WTC11 (cell line): ENCODE measurements at regions not wholly inside any gene's neighbourhood (a gene's known extent, or its start where the extent isn't known, plus 50 kb on each side); places are given as distances from the start of the nearest gene placed in this dataset.

ENCODE experiments used
- ATAC-seq: fragments of 200-7000 bp; cut with Tn5 transposase; 2 replicates; pipeline ENCODE4 v1.10.0; 2021; ENCODE audit warnings: mild to moderate bottlenecking, moderate library complexity
- CTCF ChIA-PET: fragments of 300-600 bp; sonication (Branson Sonifier 250); formaldehyde crosslinking; loops from one replicate; lab custom pipeline; 2021; ENCODE audit warnings: antibody characterized with exemption; lab: Charles Lee
- POLR2A ChIA-PET: fragments of 350-600 bp; sonication (Branson Sonifier 250); formaldehyde crosslinking; loops from one replicate; lab custom pipeline; 2021; ENCODE audit warnings: antibody characterized with exemption; lab: Charles Lee
- DNase-seq: peaks from one replicate; pipeline ENCODE4 v3.0.0; 2021; ENCODE audit warnings: low spot score
- H3K27ac Mint-ChIP-seq: 2 replicates; pipeline ENCODE4 v1.8.0; 2021; ENCODE audit warnings: mixed read lengths
- H3K27me3 Mint-ChIP-seq: 2 replicates; pipeline ENCODE4 v1.8.0; 2021; ENCODE audit warnings: low read depth, mild to moderate bottlenecking, moderate library complexity, mixed read lengths
- H3K36me3 Mint-ChIP-seq: 2 replicates; pipeline ENCODE4 v1.8.0; 2021; ENCODE audit warnings: mixed read lengths
- H3K4me1 Mint-ChIP-seq: 2 replicates; pipeline ENCODE4 v1.8.0; 2022; ENCODE audit warnings: mixed read lengths
- H3K4me3 Mint-ChIP-seq: 2 replicates; pipeline ENCODE4 v1.8.0; 2021; ENCODE audit warnings: mild to moderate bottlenecking, moderate library complexity, mixed read lengths
- H3K9me3 Mint-ChIP-seq: 2 replicates; pipeline ENCODE4 v1.8.0; 2021; ENCODE audit warnings: mixed read lengths
- ATF3 ChIP-seq: sonication (generic); formaldehyde crosslinking; conservative IDR thresholded peaks from 2 replicates; pipeline ENCODE4 v1.8.1; 2022; ENCODE audit warnings: mild to moderate bottlenecking, missing genetic modification reagents
- CDX4 ChIP-seq: fragments of 250-450 bp; sonication (Bioruptor Pico); IDR thresholded peaks from 2 replicates; pipeline ENCODE4 v1.9.0; 2021; ENCODE audit warnings: moderate library complexity, mild to moderate bottlenecking, inconsistent platforms, borderline replicate concordance
- NFE2L1 ChIP-seq: sonication (generic); formaldehyde crosslinking; IDR thresholded peaks from 2 replicates; pipeline ENCODE4 v1.8.1; 2023; ENCODE audit warnings: missing genetic modification reagents
- NFYB ChIP-seq: sonication (generic); formaldehyde crosslinking; conservative IDR thresholded peaks from 2 replicates; pipeline ENCODE4 v1.8.0; 2022; ENCODE audit warnings: low read depth, missing genetic modification reagents
- NR3C1 ChIP-seq: sonication (generic); formaldehyde crosslinking; conservative IDR thresholded peaks from 2 replicates; pipeline ENCODE4 v1.8.1; 2023; ENCODE audit warnings: low read depth, mild to moderate bottlenecking, missing genetic modification reagents
- SMAD3 ChIP-seq: sonication (generic); formaldehyde crosslinking; IDR thresholded peaks from 2 replicates; pipeline ENCODE4 v1.8.0; 2022; ENCODE audit warnings: missing genetic modification reagents, mild to moderate bottlenecking, borderline replicate concordance
- ZNF423 ChIP-seq: fragments of 250-450 bp; sonication (Bioruptor Pico); IDR thresholded peaks from 2 replicates; pipeline ENCODE4 v2.1.2; 2022; ENCODE audit warnings: mild to moderate bottlenecking, moderate library complexity
- ZNF532 ChIP-seq: fragments of 250-450 bp; sonication (Bioruptor Pico); IDR thresholded peaks from 2 replicates; pipeline ENCODE4 v1.9.0; 2021; ENCODE audit warnings: mild to moderate bottlenecking, borderline replicate concordance
- TF ChIP-seq, protein P1 (sequence below): sonication (generic); formaldehyde crosslinking; IDR thresholded peaks from 2 replicates; pipeline ENCODE4 v1.8.1; 2023; ENCODE audit warnings: mild to moderate bottlenecking, missing genetic modification reagents, moderate library complexity
- TF ChIP-seq, protein P2 (sequence below): sonication (generic); formaldehyde crosslinking; IDR thresholded peaks from 2 replicates; pipeline ENCODE4 v1.8.1; 2022; ENCODE audit warnings: missing genetic modification reagents, borderline replicate concordance
- TF ChIP-seq, protein P3 (sequence below): sonication (generic); formaldehyde crosslinking; IDR thresholded peaks from 2 replicates; pipeline ENCODE4 v1.8.0; 2022; ENCODE audit warnings: mild to moderate bottlenecking, missing genetic modification reagents

DNA sequence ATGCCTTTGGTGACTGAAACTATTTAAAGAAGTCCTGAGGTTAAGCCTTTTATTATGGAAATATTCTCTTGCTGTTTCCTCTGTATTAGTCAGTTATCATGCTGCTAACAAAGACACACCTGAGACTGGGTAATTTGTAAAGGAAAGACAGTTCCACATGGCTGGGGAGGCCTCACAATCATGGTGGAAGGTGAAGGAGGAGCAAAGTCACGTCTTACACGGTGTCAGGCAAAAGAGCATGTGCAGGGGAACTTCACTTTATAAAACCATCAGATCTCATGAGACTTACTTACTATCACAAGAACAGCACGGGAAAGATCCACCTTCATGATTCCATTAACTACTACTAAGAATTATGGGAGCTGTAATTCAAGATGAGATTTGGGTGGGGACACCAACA, 121.2 kb upstream of the GPR26 start:
- H3K27me3 Mint-ChIP-seq, result no peaks in the 10 kb centered on the region
- no peak overlapping the region for H3K27ac Mint-ChIP-seq
- peaks cover 15% of the 10 kb centered on the region for H3K9me3 Mint-ChIP-seq
- TF ChIP-seq, protein P1, sequence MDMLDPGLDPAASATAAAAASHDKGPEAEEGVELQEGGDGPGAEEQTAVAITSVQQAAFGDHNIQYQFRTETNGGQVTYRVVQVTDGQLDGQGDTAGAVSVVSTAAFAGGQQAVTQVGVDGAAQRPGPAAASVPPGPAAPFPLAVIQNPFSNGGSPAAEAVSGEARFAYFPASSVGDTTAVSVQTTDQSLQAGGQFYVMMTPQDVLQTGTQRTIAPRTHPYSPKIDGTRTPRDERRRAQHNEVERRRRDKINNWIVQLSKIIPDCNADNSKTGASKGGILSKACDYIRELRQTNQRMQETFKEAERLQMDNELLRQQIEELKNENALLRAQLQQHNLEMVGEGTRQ (CRISPR knock-in tag), result no peak
- TF ChIP-seq, protein P2, sequence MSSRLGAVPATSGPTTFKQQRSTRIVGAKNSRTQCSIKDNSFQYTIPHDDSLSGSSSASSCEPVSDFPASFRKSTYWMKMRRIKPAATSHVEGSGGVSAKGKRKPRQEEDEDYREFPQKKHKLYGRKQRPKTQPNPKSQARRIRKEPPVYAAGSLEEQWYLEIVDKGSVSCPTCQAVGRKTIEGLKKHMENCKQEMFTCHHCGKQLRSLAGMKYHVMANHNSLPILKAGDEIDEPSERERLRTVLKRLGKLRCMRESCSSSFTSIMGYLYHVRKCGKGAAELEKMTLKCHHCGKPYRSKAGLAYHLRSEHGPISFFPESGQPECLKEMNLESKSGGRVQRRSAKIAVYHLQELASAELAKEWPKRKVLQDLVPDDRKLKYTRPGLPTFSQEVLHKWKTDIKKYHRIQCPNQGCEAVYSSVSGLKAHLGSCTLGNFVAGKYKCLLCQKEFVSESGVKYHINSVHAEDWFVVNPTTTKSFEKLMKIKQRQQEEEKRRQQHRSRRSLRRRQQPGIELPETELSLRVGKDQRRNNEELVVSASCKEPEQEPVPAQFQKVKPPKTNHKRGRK (CRISPR knock-in tag), result no peak
- TF ChIP-seq CDX4 (CRISPR knock-in tag), result no peak
- TF ChIP-seq, protein P3, sequence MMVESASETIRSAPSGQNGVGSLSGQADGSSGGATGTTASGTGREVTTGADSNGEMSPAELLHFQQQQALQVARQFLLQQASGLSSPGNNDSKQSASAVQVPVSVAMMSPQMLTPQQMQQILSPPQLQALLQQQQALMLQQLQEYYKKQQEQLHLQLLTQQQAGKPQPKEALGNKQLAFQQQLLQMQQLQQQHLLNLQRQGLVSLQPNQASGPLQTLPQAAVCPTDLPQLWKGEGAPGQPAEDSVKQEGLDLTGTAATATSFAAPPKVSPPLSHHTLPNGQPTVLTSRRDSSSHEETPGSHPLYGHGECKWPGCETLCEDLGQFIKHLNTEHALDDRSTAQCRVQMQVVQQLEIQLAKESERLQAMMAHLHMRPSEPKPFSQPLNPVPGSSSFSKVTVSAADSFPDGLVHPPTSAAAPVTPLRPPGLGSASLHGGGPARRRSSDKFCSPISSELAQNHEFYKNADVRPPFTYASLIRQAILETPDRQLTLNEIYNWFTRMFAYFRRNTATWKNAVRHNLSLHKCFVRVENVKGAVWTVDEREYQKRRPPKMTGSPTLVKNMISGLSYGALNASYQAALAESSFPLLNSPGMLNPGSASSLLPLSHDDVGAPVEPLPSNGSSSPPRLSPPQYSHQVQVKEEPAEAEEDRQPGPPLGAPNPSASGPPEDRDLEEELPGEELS, result no peak
- no peak for TF ChIP-seq ZNF532 (CRISPR knock-in tag)
- DNase-seq (no peak), ATAC-seq (no peak)
- peaks cover 42% of the 10 kb centered on the region for H3K4me1 Mint-ChIP-seq
- CTCF ChIA-PET, result no interaction called here
- H3K4me3 Mint-ChIP-seq, result no peak overlapping the region
- H3K36me3 Mint-ChIP-seq, result peaks cover 9% of the 10 kb centered on the region
- POLR2A ChIA-PET, result no interaction called here

DNA sequence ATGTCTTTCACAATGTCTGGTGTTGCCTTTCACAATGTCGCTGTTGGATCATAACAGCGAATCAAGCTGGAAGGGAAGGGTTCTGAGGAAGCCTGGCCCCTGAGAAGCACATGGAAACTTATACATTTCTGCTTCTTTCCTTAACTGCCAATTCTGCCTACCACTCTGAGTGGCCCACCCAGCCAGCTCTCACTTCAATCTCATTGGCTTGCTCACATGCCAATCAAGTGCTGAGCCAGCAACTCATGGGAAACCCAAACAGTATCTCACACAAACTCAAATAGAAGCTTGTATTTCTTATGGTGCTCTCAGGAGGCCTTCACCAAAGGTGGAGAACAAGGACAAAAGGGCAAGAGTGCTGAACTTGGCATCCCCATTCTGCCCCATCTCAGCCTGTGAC, 117.4 kb upstream of the GPR26 start:
- TF ChIP-seq, protein P1 (CRISPR knock-in tag), result no peak
- TF ChIP-seq ATF3 (CRISPR knock-in tag), result no peak
- TF ChIP-seq NFE2L1 (CRISPR knock-in tag), result no peak
- peak; percentile 76 for TF ChIP-seq NFYB (CRISPR knock-in tag)
- TF ChIP-seq ZNF423 (CRISPR knock-in tag), result no peak
- TF ChIP-seq SMAD3 (CRISPR knock-in tag), result no peak
- TF ChIP-seq NR3C1 (CRISPR knock-in tag), result no peak
- peaks cover 11% of the 10 kb centered on the region for H3K9me3 Mint-ChIP-seq
- no peak overlapping the region for H3K27ac Mint-ChIP-seq
- POLR2A ChIA-PET, result no interaction called here
- no peak for DNase-seq
- peaks cover 9% of the 10 kb centered on the region for H3K36me3 Mint-ChIP-seq
- ATAC-seq, result 0 out of 2 replicates have a peak, but pooled peaks have one; percentile 26
- CTCF ChIA-PET, result interaction anchor here (0.8 to 1.0 kb wide), 2 partner anchors 10 to 24 kb away, joined by 3 to 4 read pairs; no protein-coding TSS in a partner anchor
- no peaks in the 10 kb centered on the region; the same call in 1 of the 2 replicates for H3K27me3 Mint-ChIP-seq
- H3K4me3 Mint-ChIP-seq, result no peak overlapping the region
- H3K4me1 Mint-ChIP-seq, result peaks cover 29% of the 10 kb centered on the region
